GM18508 (cell line): ENCODE measurements at regions not wholly inside any gene's neighbourhood (a gene's known extent, or its start where the extent isn't known, plus 50 kb on each side); places are given as distances from the start of the nearest gene placed in this dataset.
A peak's percentile ranks its signal among the peaks of the same experiment; 100 is the strongest.
"Not testable (repeated sequence)": the region's sequence is repeated elsewhere in the genome, so short reads cannot be mapped to it uniquely, and the experiment has no call there.

Source experiments
- ATAC-seq: cut with Tn5 transposase; IDR thresholded peaks from one replicate; pipeline ENCODE4 v1.9.1; 2021; ENCODE audit warnings: moderate number of reproducible peaks; ENCODE audit not compliant: insufficient read depth, unreplicated experiment

GRCh38 chr7:149610441-149611011 lies 112.9 kb upstream of the ZNF746 start:
- ATAC-seq, result no peak

GRCh38 chr7:149608168-149608567 lies 110.6 kb upstream of the ZNF746 start:
- ATAC-seq, result no peak

- no peak for ATAC-seq
Measured at GRCh38 chr7:149607683-149608082, 110.1 kb upstream of the ZNF746 start.

- ATAC-seq, result no peak
Measured at GRCh38 chr7:149606826-149607225, 109.2 kb upstream of the ZNF746 start.

GRCh38 chr7:149605696-149606095 lies 108.1 kb upstream of the ZNF746 start:
- no peak for ATAC-seq

- ATAC-seq, result no peak
Measured at GRCh38 chr7:149604521-149604920, 106.9 kb upstream of the ZNF746 start.

GRCh38 chr7:149600669-149601330 lies 103.2 kb upstream of the ZNF746 start:
- peak; percentile 92 for ATAC-seq

GRCh38 chr7:149599636-149600206 lies 102.1 kb upstream of the ZNF746 start:
- peak; percentile 29 for ATAC-seq

GRCh38 chr7:149598721-149599308 lies 101.2 kb upstream of the ZNF746 start:
- ATAC-seq, result no peak

GRCh38 chr7:149597789-149598188 lies 100.2 kb upstream of the ZNF746 start:
- ATAC-seq, result not testable (repeated sequence)

GRCh38 chr7:149595541-149595940 lies 97.9 kb upstream of the ZNF746 start:
- ATAC-seq, result no peak

- no peak for ATAC-seq
Measured at GRCh38 chr7:149595078-149595477, 97.5 kb upstream of the ZNF746 start.

- ATAC-seq, result no peak
Measured at GRCh38 chr7:149588930-149589329, 91.3 kb upstream of the ZNF746 start.

GRCh38 chr7:149586646-149587645 lies 89.3 kb upstream of the ZNF746 start:
- ATAC-seq, result no peak

GRCh38 chr7:149584530-149584929 lies 86.9 kb upstream of the ZNF746 start:
- ATAC-seq, result no peak

GRCh38 chr7:149584009-149584408 lies 86.4 kb upstream of the ZNF746 start:
- ATAC-seq, result no peak

- ATAC-seq, result no peak
Measured at GRCh38 chr7:149580328-149580727, 82.7 kb upstream of the ZNF746 start.

GRCh38 chr7:149579365-149579764 lies 81.8 kb upstream of the ZNF746 start:
- ATAC-seq, result not testable (repeated sequence)

GRCh38 chr7:149574428-149574827 lies 76.8 kb upstream of the ZNF746 start:
- not testable (repeated sequence) for ATAC-seq

GRCh38 chr7:149573519-149573918 lies 75.9 kb upstream of the ZNF746 start:
- no peak for ATAC-seq
